ENCODE measurements at regions not wholly inside any gene's neighbourhood (a gene's known extent, or its start where the extent isn't known, plus 50 kb on each side); places are given as distances from the start of the nearest gene placed in this dataset.

DNA sequence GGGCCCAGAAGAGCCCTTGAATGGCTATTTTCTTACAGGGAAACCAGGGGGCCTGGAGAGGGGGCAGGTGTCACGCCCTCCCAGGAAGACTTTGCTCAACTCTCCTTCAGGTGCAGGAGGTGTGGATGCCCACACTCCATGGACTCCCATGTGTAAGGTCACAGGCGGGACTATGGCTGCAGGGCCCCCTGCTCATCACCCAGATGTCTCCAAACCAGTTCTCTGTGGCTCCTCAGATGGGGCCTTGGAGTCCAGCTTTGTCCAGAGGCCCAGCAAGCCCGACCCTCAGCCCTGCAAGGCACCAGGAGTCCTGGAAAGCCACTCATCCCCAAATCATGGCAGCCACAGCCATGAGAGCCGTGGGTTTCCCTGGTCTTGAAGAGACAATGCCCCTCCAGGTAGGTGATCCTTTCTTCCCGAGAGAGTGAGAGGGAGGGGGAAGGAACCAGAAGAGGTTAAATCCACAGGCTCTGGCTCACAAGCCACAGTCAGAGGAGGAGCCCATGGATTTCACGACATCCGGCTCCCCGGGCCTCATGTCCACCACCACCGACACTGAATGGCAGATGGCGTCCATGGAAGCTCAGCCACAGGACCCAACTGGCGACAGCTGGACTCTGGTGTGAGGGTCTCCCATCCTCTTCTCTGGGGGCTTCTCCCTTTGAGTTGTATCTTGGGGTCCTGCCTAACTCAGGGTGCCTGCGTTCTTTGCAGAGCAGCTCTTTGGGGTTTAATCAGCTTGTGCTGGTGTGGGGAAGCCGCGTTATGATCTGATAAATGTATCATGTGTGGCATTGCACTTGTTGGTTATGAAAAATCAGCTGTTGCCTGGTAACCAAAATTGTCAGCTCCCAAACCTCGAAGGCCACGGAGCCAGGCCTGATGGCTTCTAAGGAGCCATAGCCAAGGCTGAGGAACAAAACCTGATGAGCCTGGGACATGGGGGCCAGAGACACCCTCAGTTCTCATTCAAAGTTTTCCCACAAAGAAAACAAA is 620.4 kb downstream of the BRD1 start:
- DNase-seq (ENCODE audit: low read depth), result no peak
- no peak overlapping the region for H3K4me3 ChIP-seq (ENCODE audit: low read depth, low read length)
- no peak for TF ChIP-seq CTCF (IDR thresholded peaks at IDR 0.05; ENCODE audit: low read depth, low read length, missing control alignments)

- DNase-seq (ENCODE audit: low read depth), result no peak
- TF ChIP-seq CTCF (IDR thresholded peaks at IDR 0.05; ENCODE audit: low read depth, low read length, missing control alignments), result no peak
- no peak overlapping the region for H3K4me3 ChIP-seq (ENCODE audit: low read depth, low read length)
Measured at GRCh38 chr22:49206281-49206680, 621.4 kb downstream of the BRD1 start.

GRCh38 chr22:49205483-49205800 is 622.2 kb downstream of the BRD1 start:
- TF ChIP-seq CTCF (IDR thresholded peaks at IDR 0.05; ENCODE audit: low read depth, low read length, missing control alignments), result no peak
- no peak overlapping the region for H3K4me3 ChIP-seq (ENCODE audit: low read depth, low read length)

DNA sequence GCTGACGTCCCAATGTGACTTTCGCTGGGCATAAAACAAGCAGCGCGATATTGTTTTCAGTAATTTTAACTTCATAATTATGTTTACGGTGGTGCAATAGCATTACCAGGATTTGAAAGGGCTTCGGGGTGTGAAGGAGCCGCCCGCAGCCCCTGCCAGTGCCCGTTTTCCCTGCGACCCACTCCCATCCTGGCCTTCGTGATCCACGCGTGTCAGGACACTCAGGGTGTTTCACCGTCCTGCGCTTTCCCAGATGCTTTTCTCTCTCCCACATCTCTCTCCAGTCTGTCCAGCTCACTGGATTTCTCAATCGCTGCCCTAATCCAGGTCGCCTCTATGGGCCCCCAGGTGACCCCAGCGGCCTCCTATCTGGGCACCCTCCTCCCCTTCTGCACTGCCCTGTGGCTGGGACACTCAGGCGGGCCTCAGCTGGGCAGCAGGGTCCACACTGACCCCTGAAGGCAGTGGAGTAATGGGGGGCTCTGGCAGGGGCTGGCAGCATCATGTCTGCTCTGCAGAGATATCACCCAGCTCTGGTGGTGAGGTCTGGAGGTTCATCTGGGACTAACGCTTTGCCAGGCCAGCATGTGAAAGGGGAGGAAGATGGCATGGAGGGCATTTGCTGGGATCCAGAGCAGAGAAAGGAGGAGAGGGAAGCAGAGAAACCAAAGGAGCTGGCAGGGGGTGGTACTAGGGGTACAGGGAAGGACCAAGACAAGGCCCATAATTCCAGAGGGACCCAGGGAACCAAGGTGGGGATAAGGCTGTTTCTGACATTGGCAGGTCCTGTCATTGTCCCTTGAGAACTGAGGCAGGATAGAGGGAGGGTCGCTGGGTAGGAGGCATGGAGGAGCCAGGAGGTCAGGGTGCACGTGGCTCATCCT is 622.8 kb downstream of the BRD1 start:
- H3K4me3 ChIP-seq (ENCODE audit: low read depth, low read length), result no peak overlapping the region
- DNase-seq (ENCODE audit: low read depth), result no peak
- TF ChIP-seq CTCF (IDR thresholded peaks at IDR 0.05; ENCODE audit: low read depth, low read length, missing control alignments), result no peak

More at GRCh38 chr22:49205483-49205800, 622.2 kb downstream of the BRD1 start:
- DNase-seq (ENCODE audit: low read depth), result no peak

DNA sequence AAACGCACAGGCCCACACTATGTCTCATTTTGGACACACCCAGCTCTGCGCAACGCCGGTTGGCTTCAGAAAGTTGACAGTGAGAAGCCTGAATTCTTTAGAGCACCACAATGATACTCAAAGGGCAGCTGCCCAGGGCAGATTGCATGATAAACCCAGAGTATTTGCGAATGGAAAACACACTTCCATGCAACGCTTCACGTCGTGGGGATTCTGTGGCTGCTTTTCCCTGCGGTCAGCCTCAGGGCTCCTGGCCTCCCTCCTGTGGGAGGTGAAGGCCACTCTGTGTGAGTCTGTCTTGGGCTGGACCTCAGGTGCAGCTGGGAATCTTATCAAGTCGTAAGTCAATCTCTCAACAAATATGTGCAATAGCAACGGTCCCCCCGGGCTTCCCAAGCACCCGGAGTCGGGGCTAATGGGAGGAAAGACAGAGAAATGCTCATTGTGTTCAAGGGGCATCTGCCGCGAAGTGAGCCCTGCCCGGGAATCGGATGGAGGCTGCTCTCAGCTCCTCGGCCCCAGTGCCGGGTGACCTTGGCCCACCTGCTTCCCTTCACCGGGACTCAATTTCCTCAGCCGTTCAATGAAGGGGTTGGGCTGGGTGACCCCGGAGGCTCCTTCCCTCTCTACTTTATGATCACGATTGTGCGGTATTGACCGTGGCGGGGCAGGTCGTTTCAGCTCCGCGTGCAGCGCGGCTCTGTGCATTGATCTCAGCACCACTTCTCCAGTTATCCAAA is 623.6 kb downstream of the BRD1 start:
- H3K4me3 ChIP-seq (ENCODE audit: low read depth, low read length), result no peak overlapping the region
- TF ChIP-seq CTCF (IDR thresholded peaks at IDR 0.05; ENCODE audit: low read depth, low read length, missing control alignments), result no peak
- DNase-seq (ENCODE audit: low read depth), result no peak

DNA sequence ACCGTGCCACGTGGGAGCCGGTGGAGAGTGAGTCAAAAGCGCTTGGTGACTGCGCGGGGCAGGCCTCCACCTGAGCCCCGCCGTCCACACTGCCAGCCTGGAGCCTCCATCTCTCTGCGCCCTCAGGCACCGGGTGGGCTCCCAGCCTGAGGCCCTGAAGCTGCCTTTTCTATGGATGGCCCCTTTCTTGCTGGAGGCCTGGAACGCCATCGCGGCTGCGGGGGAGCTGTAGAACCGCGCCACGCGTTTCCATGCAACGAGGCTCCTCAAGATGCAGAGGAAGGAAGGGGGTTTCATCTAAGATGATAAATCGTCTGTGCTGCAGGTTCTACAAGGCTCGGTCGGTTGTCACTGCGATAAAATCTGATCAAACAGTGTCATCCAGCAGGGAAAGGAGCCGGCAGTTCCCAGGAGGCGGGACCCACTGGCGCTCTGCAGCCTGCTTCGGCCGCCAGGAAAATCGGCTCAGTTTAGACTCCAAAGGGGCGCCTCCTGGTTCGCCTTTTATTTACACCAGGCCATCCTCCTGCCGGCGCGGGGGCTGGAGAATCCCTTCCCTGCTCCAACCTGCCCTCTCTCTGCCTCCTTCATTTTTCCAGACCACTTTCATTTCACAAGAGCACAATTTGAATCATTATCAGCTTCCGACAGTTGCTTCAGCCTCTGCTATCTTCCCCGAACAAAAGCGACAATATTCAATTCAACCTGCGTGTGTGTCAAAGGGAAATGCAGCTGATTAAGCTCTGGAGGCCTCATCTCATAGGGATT is 624.4 kb downstream of the BRD1 start:
- DNase-seq (ENCODE audit: low read depth), result no peak
- no peak for TF ChIP-seq CTCF (IDR thresholded peaks at IDR 0.05; ENCODE audit: low read depth, low read length, missing control alignments)
- no peak overlapping the region for H3K4me3 ChIP-seq (ENCODE audit: low read depth, low read length)
